ENCODE measurements at regions not wholly inside any gene's neighbourhood (a gene's known extent, or its start where the extent isn't known, plus 50 kb on each side); places are given as distances from the start of the nearest gene placed in this dataset.

- Mint-ChIP-seq H3K36me3 (ENCODE audit: low read depth) (peaks cover 7% of the 10 kb centered on the region; the same call in 1 of the 2 replicates), H3K27ac (no peak overlapping the region), H3K9me3 (no peaks in the 10 kb centered on the region), H3K27me3 (ENCODE audit: insufficient read depth) (no peaks in the 10 kb centered on the region; the same call in 1 of the 2 replicates), H3K4me3 (no peak overlapping the region), H3K4me1 (ENCODE audit: low read depth) (peaks cover 20% of the 10 kb centered on the region)
- no peak for TF ChIP-seq CTCF (IDR thresholded peaks at IDR 0.05)
- DNase-seq: no peak
Observed at GRCh38 chr2:217749008-217749407, 253.8 kb downstream of the TNS1 start.

- Mint-ChIP-seq H3K27me3 (ENCODE audit: insufficient read depth) (no peaks in the 10 kb centered on the region; the same call in 1 of the 2 replicates), H3K4me1 (ENCODE audit: low read depth) (peaks cover 20% of the 10 kb centered on the region)
Observed at GRCh38 chr2:217746808-217747207, 256.0 kb downstream of the TNS1 start.

GRCh38 chr2:217743966-217744761 is 258.6 kb downstream of the TNS1 start:
- no peak for DNase-seq
- Mint-ChIP-seq H3K36me3 (ENCODE audit: low read depth) (peaks cover 7% of the 10 kb centered on the region; the same call in 1 of the 2 replicates), H3K27ac (no peak overlapping the region), H3K27me3 (ENCODE audit: insufficient read depth) (no peaks in the 10 kb centered on the region; the same call in 1 of the 2 replicates), H3K4me3 (no peak overlapping the region), H3K4me1 (ENCODE audit: low read depth) (peaks cover 20% of the 10 kb centered on the region), H3K9me3 (no peaks in the 10 kb centered on the region)
- no peak for TF ChIP-seq CTCF (IDR thresholded peaks at IDR 0.05)

More at GRCh38 chr2:217746808-217747207, 256.0 kb downstream of the TNS1 start:
- Mint-ChIP-seq H3K4me3 (no peak overlapping the region), H3K9me3 (no peaks in the 10 kb centered on the region), H3K36me3 (ENCODE audit: low read depth) (peaks cover 7% of the 10 kb centered on the region; the same call in 1 of the 2 replicates), H3K27ac (no peak overlapping the region)
- DNase-seq: no peak
- TF ChIP-seq CTCF (IDR thresholded peaks at IDR 0.05): no peak

DNA sequence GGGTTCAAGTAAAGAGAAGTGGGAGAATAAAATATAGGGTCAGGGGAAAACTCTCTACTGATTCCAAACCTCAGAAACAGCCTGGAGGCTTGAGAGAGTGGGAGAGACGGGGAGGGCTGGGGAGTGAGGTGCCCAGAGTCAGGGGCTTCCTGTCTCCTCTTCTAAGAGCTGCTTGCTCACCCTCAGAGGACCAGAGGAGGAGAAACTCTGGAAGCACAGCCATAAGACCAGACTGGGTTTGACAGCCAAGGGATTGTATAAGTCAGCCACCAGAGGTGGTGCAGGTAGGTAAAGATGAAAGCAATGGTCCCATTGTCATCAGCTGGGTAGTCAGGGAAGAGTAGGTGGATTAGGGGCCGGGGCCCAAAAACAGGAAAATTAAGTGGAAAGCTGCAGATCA is 259.4 kb downstream of the TNS1 start:
- Mint-ChIP-seq H3K36me3 (ENCODE audit: low read depth) (peaks cover 7% of the 10 kb centered on the region; the same call in 1 of the 2 replicates), H3K27me3 (ENCODE audit: insufficient read depth) (no peaks in the 10 kb centered on the region; the same call in 1 of the 2 replicates), H3K27ac (no peak overlapping the region), H3K4me3 (no peak overlapping the region), H3K9me3 (no peaks in the 10 kb centered on the region), H3K4me1 (ENCODE audit: low read depth) (peaks cover 20% of the 10 kb centered on the region)
- DNase-seq: no peak
- TF ChIP-seq CTCF (IDR thresholded peaks at IDR 0.05): no peak

DNA sequence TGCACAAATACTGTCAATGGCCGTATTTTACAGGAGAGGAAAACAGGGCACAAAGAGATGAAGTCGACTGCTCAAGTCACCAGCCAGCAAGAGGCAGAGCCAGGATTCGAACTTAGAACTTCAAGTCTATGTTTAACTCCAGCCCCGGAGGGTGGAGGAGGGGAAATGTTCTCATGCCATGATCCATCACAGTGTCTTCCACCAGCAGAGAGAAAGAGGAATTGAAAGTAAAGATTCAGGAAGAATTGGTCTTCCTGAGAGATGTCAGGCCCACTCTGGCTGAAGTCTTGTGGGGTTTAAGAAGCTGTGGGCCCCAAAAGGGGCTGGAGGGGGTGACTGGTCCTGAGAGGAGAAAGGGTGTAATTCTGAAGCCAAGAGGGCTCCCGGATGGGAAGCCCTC is 260.0 kb downstream of the TNS1 start:
- no peak for DNase-seq
- TF ChIP-seq CTCF (IDR thresholded peaks at IDR 0.05): no peak
- Mint-ChIP-seq H3K27ac (no peak overlapping the region), H3K4me3 (no peak overlapping the region), H3K36me3 (ENCODE audit: low read depth) (peaks cover 7% of the 10 kb centered on the region; the same call in 1 of the 2 replicates), H3K9me3 (no peaks in the 10 kb centered on the region), H3K27me3 (ENCODE audit: insufficient read depth) (peaks cover 3% of the 10 kb centered on the region), H3K4me1 (ENCODE audit: low read depth) (peaks cover 16% of the 10 kb centered on the region)

Measured in HFFc6 (cell line).